HTR-8/SVneo (cell line): ENCODE measurements at regions not wholly inside any gene's neighbourhood (a gene's known extent, or its start where the extent isn't known, plus 50 kb on each side); places are given as distances from the start of the nearest gene placed in this dataset.

Experiments
- DNase-seq: peaks from one replicate; pipeline ENCODE4 v3.0.0; 2011; ENCODE audit warnings: low spot score, mixed read lengths; ENCODE audit not compliant: insufficient read length
- FAIRE-seq: peaks from 2 replicates; lab custom pipeline; 2011; peaks lifted over from hg19 to GRCh38; lab: Jason Lieb, UNC

DNA sequence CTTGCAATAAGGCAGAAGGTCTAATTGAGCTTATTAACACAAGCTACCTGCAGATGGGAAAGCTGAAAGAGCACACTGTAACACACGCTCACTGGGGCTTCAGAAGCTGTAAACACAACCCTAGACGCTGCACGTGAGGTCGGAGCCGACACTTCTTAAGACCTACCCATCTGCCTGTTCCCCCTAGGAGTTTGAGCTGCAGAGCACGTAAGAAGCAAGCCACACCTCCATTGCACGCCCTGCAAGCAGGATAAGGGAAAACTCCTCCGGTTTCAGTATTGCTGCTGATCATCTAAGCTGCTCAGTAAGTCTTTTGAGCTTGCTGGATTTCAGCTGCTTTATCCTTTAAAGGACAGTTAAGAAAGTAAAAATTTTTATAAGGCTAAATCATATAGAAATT, 244.0 kb upstream of the ZWINT start:
- FAIRE-seq (no peak), DNase-seq (peak; percentile 1)

DNA sequence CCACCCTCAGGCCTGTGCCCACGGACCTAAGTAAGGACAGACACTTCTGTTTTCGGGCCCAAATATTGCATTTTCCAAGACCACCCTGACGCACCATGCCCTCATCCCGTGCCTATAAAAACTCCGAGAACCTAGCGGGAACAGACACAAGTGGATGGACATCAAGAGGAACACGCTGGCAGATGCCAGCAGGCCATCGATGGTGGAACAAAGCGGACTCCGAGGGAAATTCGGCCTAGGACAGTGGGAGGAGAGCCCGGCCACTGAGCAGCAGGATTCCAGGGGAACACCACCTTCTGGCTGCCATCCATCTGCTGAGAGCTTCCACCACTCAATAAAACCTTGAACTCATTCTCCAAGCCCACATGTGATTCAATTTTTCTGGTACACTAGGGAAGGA, 243.6 kb upstream of the ZWINT start:
- DNase-seq = no peak
- FAIRE-seq = no peak

DNA sequence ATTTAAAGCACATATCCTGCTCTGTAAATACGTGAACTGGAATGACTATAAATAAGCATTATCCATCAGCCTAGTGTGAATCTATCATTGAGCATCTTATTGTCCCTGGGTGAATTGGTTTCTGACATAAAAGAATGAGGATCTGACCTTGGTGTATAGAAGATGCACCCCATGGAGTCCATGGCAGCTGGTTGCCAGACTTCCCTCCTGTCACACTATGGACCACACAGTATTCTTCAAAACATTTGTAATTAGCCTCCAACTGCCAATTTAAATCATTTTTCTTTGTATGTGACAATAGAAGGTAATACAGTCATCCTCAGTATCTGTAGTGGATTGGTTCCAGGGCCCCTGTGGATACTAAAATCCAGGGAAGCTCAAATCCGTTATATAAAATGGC, 238.1 kb upstream of the ZWINT start:
- FAIRE-seq = no peak
- no peak for DNase-seq

DNA sequence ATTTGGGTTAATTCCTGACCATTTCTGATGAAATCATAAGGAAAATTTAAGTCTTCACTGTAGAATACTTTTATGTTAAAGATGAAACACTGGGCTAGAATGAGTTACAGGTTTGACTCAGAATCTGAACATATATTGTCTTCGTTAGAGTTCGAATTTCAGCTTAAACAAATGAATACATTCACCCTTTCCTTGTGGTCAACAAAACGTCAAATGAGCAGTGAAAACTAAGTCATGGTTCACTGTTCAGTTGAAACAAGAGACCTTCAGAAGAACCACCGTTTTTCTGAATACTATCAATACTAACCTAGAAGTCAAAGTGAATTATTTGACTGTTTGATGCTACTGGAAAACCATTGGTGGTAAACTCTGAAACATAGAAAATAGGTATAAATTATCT, 235.2 kb upstream of the ZWINT start:
- no peak for DNase-seq
- FAIRE-seq = no peak

DNA sequence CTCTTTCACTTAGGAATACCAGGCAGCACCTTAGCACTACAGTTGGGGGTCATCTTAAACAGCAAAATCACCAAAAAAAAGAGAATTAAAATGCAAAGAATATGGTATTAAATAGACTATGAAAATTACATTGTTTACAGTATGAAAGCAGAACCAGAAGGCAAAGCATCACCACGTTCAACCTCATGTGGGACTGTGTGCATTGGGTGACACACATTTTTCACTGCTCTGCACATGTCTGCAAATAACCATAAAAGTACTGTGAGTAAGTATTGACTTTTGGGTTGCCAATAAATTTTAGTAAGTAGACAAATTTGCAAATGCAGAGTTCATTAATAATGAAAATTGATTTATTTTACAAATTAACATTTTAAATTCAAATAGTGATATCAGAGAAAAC, 232.1 kb upstream of the ZWINT start:
- FAIRE-seq = no peak

DNA sequence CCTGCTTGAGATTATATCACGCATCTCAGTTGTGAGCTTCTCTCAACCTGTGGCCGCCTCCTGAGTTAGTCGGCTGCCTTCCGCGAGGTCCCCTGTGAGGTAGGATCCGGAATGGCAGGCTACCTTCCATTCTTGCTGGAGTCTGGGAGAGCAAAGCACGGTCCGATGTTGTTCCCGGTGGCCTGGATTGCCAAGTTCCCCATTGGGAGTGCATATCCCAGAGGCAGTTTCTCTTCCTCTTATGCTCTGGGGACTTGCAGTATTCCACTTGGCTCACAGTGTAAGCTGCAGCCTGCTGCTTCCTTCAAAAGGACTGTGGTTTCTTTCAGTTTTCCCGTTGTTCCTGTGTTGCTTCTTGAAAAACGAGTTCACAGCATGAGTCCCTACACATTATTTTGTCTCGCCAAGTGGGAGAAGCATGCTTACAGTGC, 225.4 kb upstream of the ZWINT start:
- FAIRE-seq (no peak), DNase-seq (no peak)

More for the DNA sequence above, 232.1 kb upstream of the ZWINT start:
- no peak for DNase-seq

DNA sequence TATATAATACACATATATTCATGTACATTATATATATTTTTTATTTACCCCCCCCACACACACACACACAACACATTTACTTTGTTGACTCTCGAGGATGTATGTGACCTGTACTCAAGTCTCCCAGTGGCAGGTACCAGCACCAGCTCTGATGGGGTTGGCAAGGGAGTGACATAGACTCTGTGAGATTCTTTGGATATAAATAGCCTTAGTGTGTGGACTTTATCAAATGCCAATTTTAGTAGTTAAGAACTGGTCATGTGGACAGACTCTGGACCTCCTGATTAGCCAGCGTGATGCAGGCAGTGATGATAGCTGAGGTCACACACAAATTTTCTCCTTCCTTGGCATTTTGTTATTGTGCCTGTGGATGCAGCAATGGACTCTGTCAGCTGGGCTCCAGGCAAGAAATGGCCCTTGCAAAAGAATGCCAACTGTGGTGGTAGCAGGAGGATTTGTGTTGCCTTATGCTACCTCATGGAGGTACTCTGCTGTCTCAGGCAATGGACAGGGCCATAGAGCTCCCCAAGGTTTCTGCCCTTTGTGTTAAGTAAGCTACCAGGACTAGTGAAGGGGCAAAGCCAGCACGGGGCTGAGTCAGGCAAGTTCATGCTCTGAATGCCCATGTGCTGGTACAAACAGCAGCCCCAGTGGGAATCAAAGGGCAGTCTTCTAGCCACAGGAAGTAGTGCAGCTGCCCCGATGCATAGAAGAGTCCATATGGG, 224.6 kb upstream of the ZWINT start:
- DNase-seq (no peak), FAIRE-seq (no peak)

DNA sequence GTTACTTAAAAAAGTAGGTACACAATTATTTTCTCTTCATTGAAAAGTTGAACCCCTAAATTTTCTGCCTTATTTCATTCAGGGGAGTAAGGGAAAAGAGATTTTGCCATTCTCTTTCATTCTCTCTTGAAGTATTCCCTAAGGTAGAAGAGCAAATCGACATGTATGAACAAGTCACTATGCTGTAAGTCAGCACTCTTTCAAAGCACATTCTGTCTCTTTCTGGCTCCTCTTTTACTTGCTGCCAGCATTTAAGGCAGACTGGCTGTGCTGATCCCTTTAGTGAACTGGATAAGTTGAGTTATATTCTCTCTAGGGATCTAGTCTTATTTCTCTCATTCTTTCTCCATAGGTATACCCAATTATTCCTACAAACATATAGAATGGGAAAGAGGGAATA, 222.3 kb upstream of the ZWINT start:
- no peak for FAIRE-seq

DNA sequence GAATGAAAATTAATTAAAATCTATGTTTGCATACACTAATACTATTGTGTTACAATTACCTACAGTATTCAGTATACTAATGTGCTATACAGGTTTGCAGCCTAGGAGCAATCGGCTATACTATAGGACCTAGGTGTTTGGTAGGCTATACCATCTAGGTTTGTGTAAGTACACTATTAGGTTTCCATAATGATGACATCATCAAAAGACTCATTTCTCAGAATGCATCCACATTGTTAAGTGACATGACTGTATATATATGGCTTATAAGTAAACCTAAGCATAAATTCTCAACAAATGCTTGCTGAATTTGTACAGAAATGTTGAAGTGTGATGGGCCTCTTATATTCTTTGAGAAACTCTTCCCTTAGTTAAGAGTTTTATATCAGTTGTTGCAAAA, 206.5 kb upstream of the ZWINT start:
- no peak for FAIRE-seq

More for the DNA sequence above, 222.3 kb upstream of the ZWINT start:
- DNase-seq = no peak

DNA sequence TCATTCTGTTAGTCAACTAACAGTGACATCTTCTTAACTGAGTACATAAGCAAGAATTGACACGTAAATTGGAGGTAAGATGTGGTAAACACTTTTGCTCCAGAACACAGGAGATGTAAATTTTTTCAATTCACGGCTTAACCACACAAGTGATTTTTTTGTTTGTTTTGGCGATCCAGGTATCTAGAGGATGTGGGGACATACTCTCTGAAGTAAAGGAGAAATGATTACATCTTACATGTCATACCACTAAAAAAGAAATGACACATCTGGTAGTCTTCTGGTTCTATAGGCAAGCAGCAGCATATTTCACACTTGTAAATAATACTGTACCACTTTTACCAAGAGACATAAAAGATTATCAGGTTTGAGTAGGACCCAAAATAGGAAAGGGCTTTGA, 200.3 kb upstream of the ZWINT start:
- no peak for DNase-seq
- FAIRE-seq = no peak

More for the DNA sequence above, 206.5 kb upstream of the ZWINT start:
- DNase-seq = no peak

DNA sequence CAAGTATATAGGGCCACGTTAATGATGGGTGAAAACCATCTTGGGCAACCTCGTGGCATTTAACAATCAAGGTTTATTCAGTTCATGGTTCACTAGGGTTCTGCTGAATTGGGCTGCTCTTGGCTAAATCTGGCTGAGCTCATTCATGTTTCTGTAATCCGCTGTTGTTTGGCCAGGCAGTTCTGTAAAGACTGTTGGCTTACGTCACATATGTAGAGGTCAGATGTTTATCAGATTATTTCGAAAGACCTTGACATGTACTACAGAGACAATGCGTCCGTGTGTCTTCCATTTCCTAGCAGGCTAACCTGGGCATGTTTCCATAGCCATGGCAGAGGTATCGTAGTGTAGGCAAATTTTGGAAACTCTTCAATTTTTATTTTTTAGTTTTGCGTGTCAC, 190.0 kb upstream of the ZWINT start:
- no peak for FAIRE-seq
- DNase-seq = no peak

DNA sequence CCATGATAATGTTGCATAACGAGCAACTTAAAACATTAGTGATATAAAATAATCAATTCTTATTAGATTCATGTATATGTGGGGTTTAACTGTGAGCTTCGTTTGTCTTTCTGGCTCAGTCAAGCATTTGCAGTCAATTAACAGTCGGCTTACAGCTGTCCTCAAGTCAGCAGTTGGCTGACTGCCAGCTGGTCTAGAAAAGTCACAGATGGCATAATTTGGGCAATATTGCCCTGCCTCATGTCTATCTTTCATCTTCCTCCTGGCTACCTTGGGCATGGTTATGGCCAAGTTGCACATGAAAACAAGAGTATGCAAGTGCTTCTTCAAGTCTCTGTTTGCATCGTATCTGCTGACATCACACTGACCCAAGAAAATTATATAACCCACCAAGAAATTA, 186.1 kb upstream of the ZWINT start:
- FAIRE-seq (no peak), DNase-seq (no peak)

DNA sequence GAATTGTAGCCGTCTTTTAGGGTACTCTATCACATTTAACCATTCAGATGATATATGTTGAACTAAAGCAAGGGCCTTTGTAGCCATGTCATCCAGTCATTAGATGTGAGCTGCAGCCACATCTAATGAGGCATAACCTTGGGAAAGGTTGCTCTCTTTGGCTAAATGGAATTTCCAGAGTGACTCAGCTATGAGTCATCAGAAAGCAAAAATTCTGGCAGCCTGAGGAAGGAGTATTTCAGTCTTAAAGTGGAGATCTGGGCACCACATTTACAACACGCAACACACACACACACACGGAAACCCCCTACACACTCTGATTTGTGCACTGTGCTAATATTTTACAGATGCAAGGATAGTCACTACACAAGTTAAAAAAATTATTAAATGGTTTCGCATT, 176.9 kb upstream of the ZWINT start:
- peak; percentile 6 for DNase-seq
- FAIRE-seq = no peak

DNA sequence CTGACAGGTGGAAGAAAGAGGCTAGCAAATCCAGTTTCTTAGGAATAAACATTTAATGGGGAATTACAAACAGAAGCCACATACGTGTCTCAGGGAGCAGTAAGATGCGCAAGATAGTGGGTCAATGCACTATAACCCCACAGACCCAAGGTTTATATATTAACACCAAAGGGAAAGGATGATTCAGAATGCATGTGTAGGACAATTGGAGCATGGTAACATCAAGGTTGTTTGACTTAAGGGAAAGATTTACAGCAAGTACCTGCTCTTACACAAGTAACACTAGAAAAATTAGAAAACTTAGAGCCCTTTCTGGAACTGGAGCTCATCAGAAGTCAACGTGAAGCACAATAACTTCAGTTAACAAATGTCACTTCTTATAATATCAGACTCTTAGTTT, 161.1 kb upstream of the ZWINT start:
- DNase-seq (no peak), FAIRE-seq (no peak)

DNA sequence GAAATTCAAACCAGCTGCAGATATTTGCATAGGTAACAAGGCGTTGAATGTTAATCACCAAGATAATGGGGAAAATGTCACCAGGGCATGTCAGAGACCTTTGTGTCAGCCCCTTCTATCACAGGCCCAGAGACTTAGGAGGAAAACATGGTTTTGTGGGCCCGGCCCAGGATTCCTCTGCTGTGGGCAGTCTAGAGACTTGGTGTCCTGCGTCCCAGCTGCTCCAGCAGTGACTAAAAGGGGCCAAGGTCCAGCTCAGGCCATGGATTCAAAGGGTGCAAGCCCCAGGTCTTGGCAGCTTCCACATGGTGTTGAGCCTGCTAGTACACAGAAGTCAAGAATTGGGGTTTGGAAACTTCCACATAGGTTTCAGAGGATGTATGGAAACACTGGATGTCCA, 147.5 kb upstream of the ZWINT start:
- FAIRE-seq = no peak
- DNase-seq = no peak

DNA sequence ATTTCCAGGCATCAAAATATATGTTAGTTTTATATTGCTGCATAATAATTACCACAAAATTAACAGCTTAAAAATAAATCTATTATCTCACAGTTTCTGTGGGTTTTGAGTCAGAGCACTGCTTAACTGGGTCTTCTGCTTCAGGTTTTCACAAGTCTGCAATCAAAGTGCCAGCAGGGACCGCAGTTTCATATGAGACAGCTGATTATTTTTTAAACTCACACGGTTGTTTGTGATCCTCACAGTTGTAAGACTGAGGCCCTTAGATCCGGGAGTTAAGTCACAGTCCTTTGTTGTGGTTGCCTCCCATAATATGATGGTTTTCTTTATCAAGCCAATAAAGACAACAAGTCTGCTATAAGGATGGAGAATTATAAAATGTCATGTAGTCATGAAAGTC, 146.0 kb upstream of the ZWINT start:
- DNase-seq (no peak), FAIRE-seq (no peak)

DNA sequence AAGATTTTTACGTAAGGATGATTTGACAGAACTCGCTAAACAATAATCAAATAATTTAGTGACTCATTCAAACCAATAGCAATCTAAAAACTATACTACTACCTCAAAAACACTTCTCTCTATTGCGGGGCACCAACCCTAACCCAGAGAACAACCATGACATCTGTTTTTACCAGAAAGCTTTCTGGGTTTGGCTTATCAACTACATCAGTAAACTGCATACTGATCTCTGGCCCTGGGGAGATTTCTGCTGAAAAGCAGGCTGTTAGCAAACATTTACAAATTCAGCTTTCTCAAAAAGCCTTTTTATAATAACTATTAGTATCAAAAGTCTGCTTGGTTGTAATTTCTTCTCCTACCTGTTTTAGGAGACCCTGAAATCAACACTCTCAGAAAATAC, 144.5 kb upstream of the ZWINT start:
- no peak for DNase-seq
- no peak for FAIRE-seq

DNA sequence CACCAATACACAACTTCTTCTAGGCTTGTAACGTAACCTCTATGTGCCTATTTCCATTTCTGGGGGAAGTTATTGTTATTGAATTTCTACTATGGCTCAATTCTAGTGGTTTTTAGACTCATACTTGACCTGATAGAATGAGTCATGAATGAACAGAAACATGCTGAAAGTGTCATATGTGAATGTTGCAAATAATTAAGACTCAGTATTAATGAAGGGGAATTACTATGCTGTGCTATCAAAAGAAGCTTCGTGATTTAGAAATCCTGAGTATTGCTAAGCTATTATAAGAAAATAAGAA, 135.1 kb upstream of the ZWINT start:
- no peak for DNase-seq
- no peak for FAIRE-seq

DNA sequence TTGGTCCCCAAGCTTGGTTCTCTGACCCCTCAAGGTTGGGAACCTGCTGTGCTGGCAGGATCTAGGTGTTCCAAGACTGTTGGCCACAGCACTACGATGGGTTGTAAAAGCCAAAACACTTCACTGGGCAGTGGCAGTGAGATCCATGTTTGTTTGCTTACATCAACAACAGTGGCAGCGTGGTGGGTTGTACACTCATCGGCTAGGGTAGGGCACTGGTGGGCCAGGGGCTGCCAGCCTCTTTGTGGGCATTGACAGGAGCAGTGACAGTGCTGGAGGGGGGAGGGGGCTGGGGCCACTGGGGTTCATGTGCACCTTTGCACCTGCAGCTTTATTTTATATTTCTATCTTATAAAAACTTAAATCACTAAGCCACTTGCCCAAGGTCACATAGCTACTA, 126.7 kb upstream of the ZWINT start:
- no peak for FAIRE-seq

DNA sequence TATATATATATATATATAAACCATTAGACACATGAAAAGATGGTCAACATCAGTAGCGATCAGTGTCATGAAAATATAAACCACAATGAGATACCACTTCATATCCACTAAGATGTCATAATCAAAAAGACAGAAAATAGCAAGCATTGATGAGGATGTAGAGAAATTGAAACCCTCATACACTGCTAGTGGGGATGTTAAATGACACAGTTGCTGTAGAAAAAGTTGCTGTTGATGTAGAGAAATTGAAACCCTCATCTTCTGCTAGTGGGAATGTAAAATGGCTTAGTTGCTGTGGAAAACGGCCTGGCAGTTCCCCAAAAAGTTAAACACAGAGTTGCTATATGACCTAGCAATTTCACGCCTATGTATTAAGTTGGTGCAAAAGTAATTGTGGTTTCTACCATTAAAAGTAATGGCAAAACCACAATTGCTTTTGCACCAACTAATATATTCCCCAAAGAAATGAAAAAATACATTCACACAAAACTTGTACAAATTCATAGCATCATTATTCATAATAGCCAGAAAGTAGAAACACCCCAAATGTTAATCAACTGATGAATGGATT, 120.5 kb upstream of the ZWINT start:
- DNase-seq (no peak), FAIRE-seq (no peak)

More for the DNA sequence above, 126.7 kb upstream of the ZWINT start:
- no peak for DNase-seq

DNA sequence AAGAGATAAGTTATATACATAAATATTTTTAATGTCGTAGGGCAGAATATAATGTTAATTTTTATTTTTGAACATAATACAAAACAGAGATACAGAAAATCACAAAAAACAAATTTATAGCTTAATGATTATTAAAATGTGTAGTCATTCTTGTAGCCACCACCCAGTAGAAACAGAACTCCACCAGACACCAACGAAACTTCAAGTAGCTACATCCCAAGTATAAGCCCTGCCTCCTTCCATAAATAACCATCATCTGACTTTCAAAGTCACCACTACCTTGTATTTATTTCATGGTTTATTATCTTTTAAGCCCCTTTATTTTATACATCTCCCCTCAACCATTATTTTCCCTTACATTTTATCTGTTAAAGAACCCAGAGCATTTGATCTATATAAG, 111.9 kb upstream of the ZWINT start:
- DNase-seq (no peak), FAIRE-seq (no peak)

DNA sequence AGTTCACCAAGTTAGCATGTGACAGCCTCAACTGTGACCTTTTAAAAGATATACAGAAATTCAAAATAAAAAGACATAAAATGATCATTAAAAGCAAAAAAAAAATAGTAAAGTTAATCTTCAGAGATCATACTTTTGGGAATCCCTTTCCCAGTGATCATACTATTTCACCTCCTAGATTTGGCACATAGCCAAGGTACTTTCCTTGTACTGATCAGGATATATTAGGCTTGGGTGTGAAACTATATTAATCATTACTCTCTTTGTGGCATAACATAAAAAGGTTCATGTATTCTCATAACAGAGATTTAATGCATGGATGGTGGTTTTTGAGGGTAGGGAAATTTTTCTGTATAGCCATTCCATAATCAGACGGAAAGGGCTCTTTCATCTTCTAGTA, 109.6 kb upstream of the ZWINT start:
- FAIRE-seq (no peak), DNase-seq (no peak)
